Endothelial cell of umbilical vein (primary cell): ENCODE measurements at regions not wholly inside any gene's neighbourhood (a gene's known extent, or its start where the extent isn't known, plus 50 kb on each side); places are given as distances from the start of the nearest gene placed in this dataset.

Experiments used
- BruUV-seq: library from RNA; stranded (reverse); fragments of 400-500 nt; replicated peaks from 2 replicates; lab custom pipeline; 2021; lab: Mats Ljungman, UMichigan
- CTCF ChIA-PET: fragments of 300-600, 350-600 bp; sonication (Branson Sonifier 250); formaldehyde crosslinking; loops from one replicate; lab custom pipeline; 2021; ENCODE audit warnings: antibody characterized with exemption, inconsistent platforms; lab: Charles Lee
- POLR2A ChIA-PET: fragments of 300-600, 350-600 bp; sonication (Branson Sonifier 250); formaldehyde crosslinking; loops from one replicate; lab custom pipeline; 2021; ENCODE audit warnings: antibody characterized with exemption, inconsistent platforms; lab: Charles Lee
- DNase-seq: peaks from one replicate; pipeline ENCODE4 v3.0.0-alpha.2; 2011; ENCODE audit warnings: low read depth, low spot score
- FAIRE-seq: peaks from 2 replicates; lab custom pipeline; 2011; peaks lifted over from hg19 to GRCh38; lab: Jason Lieb, UNC
- H2AFZ ChIP-seq: 2 replicates; pipeline ENCODE4 v1.6.0; 2012; ENCODE audit warnings: low read depth, low read length, control low read depth, inconsistent platforms
- H3K27ac ChIP-seq: 2 replicates; pipeline ENCODE4 v1.5.1; 2011; ENCODE audit warnings: low read depth, mild to moderate bottlenecking, control low read depth, low read length, moderate library complexity; ENCODE audit not compliant: insufficient read depth
- H3K27me3 ChIP-seq, 2 experiments: 2 replicates each; pipeline versions ENCODE4 v1.6.0 to v1.6.1; 2011; ENCODE audit warnings: low read length in 2 of 2, mixed read lengths in 1 of 2; ENCODE audit not compliant: control insufficient read depth in 2 of 2, insufficient read depth in 2 of 2
- H3K36me3 ChIP-seq, 2 experiments: 2 replicates in 1 of 2; 3 replicates in 1 of 2; pipeline ENCODE4 v1.5.1; 2011; ENCODE audit warnings: low read length in 2 of 2, mild to moderate bottlenecking in 1 of 2, moderate library complexity in 1 of 2; ENCODE audit not compliant: control insufficient read depth in 2 of 2, insufficient read depth in 2 of 2; ENCODE audit errors: extremely low read depth in 1 of 2
- H3K4me1 ChIP-seq: 3 replicates; pipeline ENCODE4 v1.5.1; 2011; ENCODE audit warnings: mild to moderate bottlenecking, low read length; ENCODE audit not compliant: control insufficient read depth, insufficient read depth; ENCODE audit errors: extremely low read depth
- H3K4me2 ChIP-seq: 2 replicates; pipeline ENCODE4 v1.6.1; 2011; ENCODE audit warnings: low read length, control low read depth, mixed read lengths; ENCODE audit not compliant: insufficient read depth
- H3K4me3 ChIP-seq, 3 experiments: fragments of 200-600 bp in 1 of 3; sonication (generic), shearing (Covaris generic) in 1 of 3; replicated peaks in 1 of 3; 2 replicates each; pipeline ENCODE4 v1.5.1; 2011 to 2016; ENCODE audit warnings: control low read depth in 3 of 3, low read length in 3 of 3, mild to moderate bottlenecking in 2 of 3, inconsistent platforms in 1 of 3, low read depth in 1 of 3, moderate library complexity in 1 of 3; ENCODE audit not compliant: insufficient read depth in 1 of 3
- H3K79me2 ChIP-seq: 2 replicates; pipeline ENCODE4 v1.6.0; 2012; ENCODE audit warnings: low read length, inconsistent platforms; ENCODE audit not compliant: control insufficient read depth, insufficient read depth
- H3K9ac ChIP-seq: replicated peaks from 2 replicates; pipeline ENCODE3; 2011; ENCODE audit warnings: low read length, control low read depth; ENCODE audit not compliant: insufficient read depth; ENCODE audit errors: extremely low read depth
- H3K9me1 ChIP-seq: replicated peaks from 3 replicates; pipeline ENCODE4 v1.6.0; 2011; ENCODE audit warnings: mild to moderate bottlenecking, low read length; ENCODE audit not compliant: control insufficient read depth, insufficient read depth; ENCODE audit errors: extremely low read depth
- H3K9me3 ChIP-seq: replicated peaks from 2 replicates; pipeline ENCODE4 v1.5.1; 2012; ENCODE audit warnings: low read length, inconsistent platforms; ENCODE audit not compliant: control insufficient read depth, insufficient read depth
- H4K20me1 ChIP-seq: replicated peaks from 2 replicates; pipeline ENCODE3; 2011; ENCODE audit warnings: mild to moderate bottlenecking, low read length; ENCODE audit not compliant: control insufficient read depth, insufficient read depth; ENCODE audit errors: extremely low read depth
- CTCF ChIP-seq, 2 donors: IDR thresholded peaks; 1 replicate in 1 of 2; 2 replicates in 1 of 2; pipeline ENCODE4 v1.5.1; 2011; ENCODE audit warnings: low read length in 2 of 2, mild to moderate bottlenecking in 2 of 2, moderate library complexity in 2 of 2, control low read depth in 1 of 2, inconsistent platforms in 1 of 2, low read depth in 1 of 2; ENCODE audit not compliant: insufficient read depth in 1 of 2; ENCODE audit errors: extremely low read depth in 1 of 2
- EZH2 ChIP-seq: IDR thresholded peaks from 2 replicates; pipeline ENCODE4 v1.6.1; 2012; ENCODE audit warnings: borderline replicate concordance, low read depth, mild to moderate bottlenecking, moderate library complexity, low read length, inconsistent platforms; ENCODE audit not compliant: severe bottlenecking
- FOS ChIP-seq: IDR thresholded peaks from 2 replicates; pipeline ENCODE4 v1.6.1; 2011; ENCODE audit warnings: mild to moderate bottlenecking, low read length, moderate library complexity, borderline replicate concordance; ENCODE audit not compliant: insufficient read depth
- GATA2 ChIP-seq: IDR thresholded peaks from 2 replicates; pipeline ENCODE4 v1.7.0; 2011; ENCODE audit warnings: low read depth, mild to moderate bottlenecking, moderate library complexity, mixed read lengths, low read length; ENCODE audit not compliant: insufficient read length, insufficient read depth
- JUN ChIP-seq: IDR thresholded peaks from 2 replicates; pipeline ENCODE4 v1.6.1; 2011; ENCODE audit warnings: borderline replicate concordance, low read depth; ENCODE audit not compliant: insufficient read length, insufficient read depth
- MAX ChIP-seq: IDR thresholded peaks from 2 replicates; pipeline ENCODE4 v1.6.1; 2011; ENCODE audit not compliant: insufficient read depth, insufficient read length
- MYC ChIP-seq: IDR thresholded peaks from one replicate; pipeline ENCODE4 v1.6.1; 2011; ENCODE audit warnings: mild to moderate bottlenecking, low read depth, low read length
- POLR2A ChIP-seq: IDR thresholded peaks from 2 replicates; pipeline ENCODE4 v1.6.1; 2012; ENCODE audit warnings: low read depth, mild to moderate bottlenecking, control low read depth, low read length
- POLR2AphosphoS5 ChIP-seq: IDR thresholded peaks from 2 replicates; pipeline ENCODE4 v1.6.1; 2012; ENCODE audit warnings: low read depth, mild to moderate bottlenecking, control low read depth, low read length, moderate library complexity; ENCODE audit not compliant: insufficient read depth
- dilution Hi-C: fragments of 300-500 bp; cut with MboI; formaldehyde crosslinking; loops from one replicate; pipeline ENCODE4 v1.15.0; 2019; ENCODE audit warnings: low sequenced_read_pairs; ENCODE audit not compliant: extremely low pct_ligation_motif_present
- intact Hi-C: fragments of 100-400 bp; cut with micrococcal nuclease; formaldehyde crosslinking; loops from one replicate; pipeline ENCODE4 v1.10.0; 2022

GRCh38 chr1:54486907-54487306, 61.1 kb upstream of the ACOT11 start:
- Histone ChIP-seq H3K27ac (no peak overlapping the region), H3K27me3 (no peaks in the 10 kb centered on the region), H3K9me3 (no peaks in the 10 kb centered on the region), H3K36me3 (no peaks in the 10 kb centered on the region), H3K4me2 (peak overlapping the region; percentile 14), H2AFZ (peak overlapping the region; percentile 28), H3K4me1 (peaks cover 17% of the 10 kb centered on the region), H3K9me1 (no peaks in the 10 kb centered on the region), H3K4me3 (no peak overlapping the region), H4K20me1 (no peaks in the 10 kb centered on the region), H3K9ac (no peak overlapping the region), H3K79me2 (no peaks in the 10 kb centered on the region)
- ChIA-PET POLR2A (interaction anchor here (0.5 to 1.9 kb wide), 3 partner anchors 75 to 173 kb away, joined by 3 to 9 read pairs (median 6); no protein-coding TSS in a partner anchor), CTCF (interaction anchor here (0.7 to 7.2 kb wide), 14 partner anchors 8 to 379 kb away, joined by 3 to 122 read pairs (median 4); partner anchors contain the start of gene SSBP3)
- peak; percentile 59 for FAIRE-seq
- DNase-seq = peak; percentile 37
- TF ChIP-seq FOS (no peak), GATA2 (no peak), CTCF (IDR thresholded peaks at IDR 0.05; ENCODE audit: extremely low read depth in 1 of 2, insufficient read depth in 1 of 2, low read depth in 1 of 2, low read length in 2 of 2) (no peak), EZH2 (no peak), MYC (no peak), POLR2A (no peak), MAX (no peak), POLR2AphosphoS5 (no peak), JUN (no peak)
- dilution Hi-C loops (no loop called here), intact Hi-C loops (loop anchor here (5.0 kb wide), 2 partner anchors 285 to 435 kb away; partner anchors contain the start of genes CYB5RL, MRPL37, TCEANC2 and TMEM59)
- BruUV-seq = no TSS peak
